ENCODE measurements at regions not wholly inside any gene's neighbourhood (a gene's known extent, or its start where the extent isn't known, plus 50 kb on each side); places are given as distances from the start of the nearest gene placed in this dataset.

GRCh38 chr18:47736376-47737140, 193.9 kb downstream of the SMAD2 start:
- Histone ChIP-seq H3K9ac (ENCODE audit: low read length) (no peak overlapping the region), H2AFZ (ENCODE audit: low read length) (no peak overlapping the region), H3K4me2 (ENCODE audit: low read depth, low read length, poor library complexity, severe bottlenecking) (no peak overlapping the region), H3K27me3 (ENCODE audit: low read length) (no peaks in the 10 kb centered on the region), H4K20me1 (ENCODE audit: insufficient read depth, low read depth, low read length) (no peaks in the 10 kb centered on the region), H3K4me3 (ENCODE audit: low read length) (no peak overlapping the region), H3K9me2 (replicated peaks; ENCODE audit: insufficient read depth, low read length) (no peaks in the 10 kb centered on the region), H3K27ac (ENCODE audit: low read length) (no peak overlapping the region), H3K9me3 (ENCODE audit: low read length) (no peaks in the 10 kb centered on the region), H3K4me1 (ENCODE audit: low read length) (no peaks in the 10 kb centered on the region), H3K36me3 (ENCODE audit: insufficient read depth, low read length) (no peaks in the 10 kb centered on the region), H3K79me2 (ENCODE audit: low read length) (no peaks in the 10 kb centered on the region)
- DNase-seq: no peak

- Histone ChIP-seq H3K9me3 (ENCODE audit: low read length) (no peaks in the 10 kb centered on the region), H3K4me2 (ENCODE audit: low read depth, low read length, poor library complexity, severe bottlenecking) (no peak overlapping the region), H3K27me3 (ENCODE audit: low read length) (no peaks in the 10 kb centered on the region), H3K27ac (ENCODE audit: low read length) (no peak overlapping the region), H3K79me2 (ENCODE audit: low read length) (no peaks in the 10 kb centered on the region), H3K4me1 (ENCODE audit: low read length) (no peaks in the 10 kb centered on the region), H3K9me2 (replicated peaks; ENCODE audit: insufficient read depth, low read length) (no peaks in the 10 kb centered on the region), H2AFZ (ENCODE audit: low read length) (no peak overlapping the region), H3K4me3 (ENCODE audit: low read length) (no peak overlapping the region), H3K9ac (ENCODE audit: low read length) (no peak overlapping the region), H4K20me1 (ENCODE audit: insufficient read depth, low read depth, low read length) (no peaks in the 10 kb centered on the region), H3K36me3 (ENCODE audit: insufficient read depth, low read length) (no peaks in the 10 kb centered on the region)
- DNase-seq: no peak
Measured at GRCh38 chr18:47735041-47735702, 195.3 kb downstream of the SMAD2 start.

GRCh38 chr18:47731276-47731675, 199.2 kb downstream of the SMAD2 start:
- H3K4me2 ChIP-seq (ENCODE audit: low read depth, low read length, poor library complexity, severe bottlenecking): no peak overlapping the region
- no peaks in the 10 kb centered on the region for H3K4me1 ChIP-seq (ENCODE audit: low read length)
- H4K20me1 ChIP-seq (ENCODE audit: insufficient read depth, low read depth, low read length): no peaks in the 10 kb centered on the region
- H3K36me3 ChIP-seq (ENCODE audit: insufficient read depth, low read length): no peaks in the 10 kb centered on the region
- H2AFZ ChIP-seq (ENCODE audit: low read length): no peak overlapping the region
- no peaks in the 10 kb centered on the region for H3K79me2 ChIP-seq (ENCODE audit: low read length)
- H3K27ac ChIP-seq (ENCODE audit: low read length): no peak overlapping the region
- no peak overlapping the region for H3K4me3 ChIP-seq (ENCODE audit: low read length)
- no peaks in the 10 kb centered on the region for H3K9me3 ChIP-seq (ENCODE audit: low read length)
- H3K9ac ChIP-seq (ENCODE audit: low read length): no peak overlapping the region
- H3K9me2 ChIP-seq (replicated peaks; ENCODE audit: insufficient read depth, low read length): no peaks in the 10 kb centered on the region
- DNase-seq: no peak
- H3K27me3 ChIP-seq (ENCODE audit: low read length): no peaks in the 10 kb centered on the region

- H3K9ac ChIP-seq (ENCODE audit: low read length): no peak overlapping the region
Measured at GRCh38 chr18:47730795-47731194, 199.7 kb downstream of the SMAD2 start.

GRCh38 chr18:47729356-47729755, 201.1 kb downstream of the SMAD2 start:
- no peak overlapping the region for H2AFZ ChIP-seq (ENCODE audit: low read length)
- H3K79me2 ChIP-seq (ENCODE audit: low read length): no peaks in the 10 kb centered on the region
- no peaks in the 10 kb centered on the region for H3K9me3 ChIP-seq (ENCODE audit: low read length)
- no peaks in the 10 kb centered on the region for H3K9me2 ChIP-seq (replicated peaks; ENCODE audit: insufficient read depth, low read length)
- no peaks in the 10 kb centered on the region for H4K20me1 ChIP-seq (ENCODE audit: insufficient read depth, low read depth, low read length)
- H3K36me3 ChIP-seq (ENCODE audit: insufficient read depth, low read length): no peaks in the 10 kb centered on the region
- H3K27me3 ChIP-seq (ENCODE audit: low read length): no peaks in the 10 kb centered on the region
- H3K9ac ChIP-seq (ENCODE audit: low read length): no peak overlapping the region
- no peaks in the 10 kb centered on the region for H3K4me1 ChIP-seq (ENCODE audit: low read length)
- H3K27ac ChIP-seq (ENCODE audit: low read length): no peak overlapping the region
- no peak overlapping the region for H3K4me3 ChIP-seq (ENCODE audit: low read length)
- H3K4me2 ChIP-seq (ENCODE audit: low read depth, low read length, poor library complexity, severe bottlenecking): no peak overlapping the region
- no peak for DNase-seq

More at GRCh38 chr18:47730795-47731194, 199.7 kb downstream of the SMAD2 start:
- Histone ChIP-seq H4K20me1 (ENCODE audit: insufficient read depth, low read depth, low read length) (no peaks in the 10 kb centered on the region), H3K36me3 (ENCODE audit: insufficient read depth, low read length) (no peaks in the 10 kb centered on the region), H3K79me2 (ENCODE audit: low read length) (no peaks in the 10 kb centered on the region), H2AFZ (ENCODE audit: low read length) (no peak overlapping the region), H3K27me3 (ENCODE audit: low read length) (no peaks in the 10 kb centered on the region), H3K4me1 (ENCODE audit: low read length) (no peaks in the 10 kb centered on the region), H3K9me3 (ENCODE audit: low read length) (no peaks in the 10 kb centered on the region), H3K9me2 (replicated peaks; ENCODE audit: insufficient read depth, low read length) (no peaks in the 10 kb centered on the region), H3K4me3 (ENCODE audit: low read length) (no peak overlapping the region), H3K4me2 (ENCODE audit: low read depth, low read length, poor library complexity, severe bottlenecking) (no peak overlapping the region), H3K27ac (ENCODE audit: low read length) (no peak overlapping the region)
- DNase-seq: no peak

GRCh38 chr18:47728921-47729320, 201.5 kb downstream of the SMAD2 start:
- H3K27me3 ChIP-seq (ENCODE audit: low read length): no peaks in the 10 kb centered on the region
- H3K4me3 ChIP-seq (ENCODE audit: low read length): no peak overlapping the region
- H3K4me2 ChIP-seq (ENCODE audit: low read depth, low read length, poor library complexity, severe bottlenecking): no peak overlapping the region
- no peak overlapping the region for H3K27ac ChIP-seq (ENCODE audit: low read length)
- H3K9me2 ChIP-seq (replicated peaks; ENCODE audit: insufficient read depth, low read length): no peaks in the 10 kb centered on the region
- no peaks in the 10 kb centered on the region for H3K36me3 ChIP-seq (ENCODE audit: insufficient read depth, low read length)
- no peak overlapping the region for H3K9ac ChIP-seq (ENCODE audit: low read length)
- no peak overlapping the region for H2AFZ ChIP-seq (ENCODE audit: low read length)
- no peak for DNase-seq
- no peaks in the 10 kb centered on the region for H3K4me1 ChIP-seq (ENCODE audit: low read length)
- H3K79me2 ChIP-seq (ENCODE audit: low read length): no peaks in the 10 kb centered on the region
- no peaks in the 10 kb centered on the region for H4K20me1 ChIP-seq (ENCODE audit: insufficient read depth, low read depth, low read length)
- H3K9me3 ChIP-seq (ENCODE audit: low read length): no peaks in the 10 kb centered on the region

- Histone ChIP-seq H3K4me3 (ENCODE audit: low read length) (no peak overlapping the region), H3K36me3 (ENCODE audit: insufficient read depth, low read length) (no peaks in the 10 kb centered on the region), H4K20me1 (ENCODE audit: insufficient read depth, low read depth, low read length) (no peaks in the 10 kb centered on the region), H3K4me2 (ENCODE audit: low read depth, low read length, poor library complexity, severe bottlenecking) (no peak overlapping the region), H3K27ac (ENCODE audit: low read length) (no peak overlapping the region), H3K4me1 (ENCODE audit: low read length) (no peaks in the 10 kb centered on the region), H3K27me3 (ENCODE audit: low read length) (no peaks in the 10 kb centered on the region), H2AFZ (ENCODE audit: low read length) (no peak overlapping the region), H3K9me3 (ENCODE audit: low read length) (no peaks in the 10 kb centered on the region), H3K9me2 (replicated peaks; ENCODE audit: insufficient read depth, low read length) (no peaks in the 10 kb centered on the region), H3K79me2 (ENCODE audit: low read length) (no peaks in the 10 kb centered on the region), H3K9ac (ENCODE audit: low read length) (no peak overlapping the region)
- DNase-seq: no peak
Measured at GRCh38 chr18:47727409-47727808, 203.1 kb downstream of the SMAD2 start.

- H3K9ac ChIP-seq (ENCODE audit: low read length): no peak overlapping the region
- no peak for DNase-seq
Measured at GRCh38 chr18:47726550-47726949, 203.9 kb downstream of the SMAD2 start.

More at GRCh38 chr18:47726550-47726949, 203.9 kb downstream of the SMAD2 start:
- Histone ChIP-seq H3K27ac (ENCODE audit: low read length) (no peak overlapping the region), H3K9me3 (ENCODE audit: low read length) (no peaks in the 10 kb centered on the region), H3K79me2 (ENCODE audit: low read length) (no peaks in the 10 kb centered on the region), H3K27me3 (ENCODE audit: low read length) (no peaks in the 10 kb centered on the region), H3K4me1 (ENCODE audit: low read length) (no peaks in the 10 kb centered on the region), H3K4me3 (ENCODE audit: low read length) (no peak overlapping the region), H2AFZ (ENCODE audit: low read length) (no peak overlapping the region), H3K9me2 (replicated peaks; ENCODE audit: insufficient read depth, low read length) (no peaks in the 10 kb centered on the region), H4K20me1 (ENCODE audit: insufficient read depth, low read depth, low read length) (no peaks in the 10 kb centered on the region), H3K4me2 (ENCODE audit: low read depth, low read length, poor library complexity, severe bottlenecking) (no peak overlapping the region), H3K36me3 (ENCODE audit: insufficient read depth, low read length) (no peaks in the 10 kb centered on the region)
